GM20000 (cell line): ENCODE measurements at regions not wholly inside any gene's neighbourhood (a gene's known extent, or its start where the extent isn't known, plus 50 kb on each side); places are given as distances from the start of the nearest gene placed in this dataset.

Source experiments
- DNase-seq: peaks from one replicate; pipeline ENCODE4 v3.0.0; 2012; ENCODE audit warnings: low spot score
- TF ChIP-seq, protein P1 (sequence below): IDR thresholded peaks from 2 replicates; pipeline ENCODE4 v1.5.1; 2012; ENCODE audit warnings: mild to moderate bottlenecking, control low read depth; ENCODE audit errors: extremely low read depth, missing control alignments

DNA sequence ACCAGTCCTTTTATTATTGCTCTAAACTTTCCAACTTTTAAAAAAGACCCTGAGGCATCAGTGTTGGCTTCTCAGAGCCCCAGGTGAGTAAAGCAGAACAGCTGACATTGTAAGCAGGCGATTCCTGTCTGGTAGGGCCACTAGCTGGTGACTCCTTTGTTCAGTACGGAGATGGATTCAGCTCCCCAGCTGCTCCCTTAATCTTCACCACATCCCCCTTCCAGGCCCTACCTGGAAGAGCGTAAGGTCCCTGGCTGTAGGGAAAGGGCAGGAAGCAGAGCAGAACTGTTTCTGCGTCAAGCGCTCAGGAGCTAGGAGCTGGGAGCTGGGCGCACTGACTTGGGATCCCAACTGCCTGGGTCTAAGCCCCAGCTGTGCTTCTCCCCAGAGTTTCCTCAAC lies 203.7 kb upstream of the TAS2R1 start:
- DNase-seq, result no peak

DNA sequence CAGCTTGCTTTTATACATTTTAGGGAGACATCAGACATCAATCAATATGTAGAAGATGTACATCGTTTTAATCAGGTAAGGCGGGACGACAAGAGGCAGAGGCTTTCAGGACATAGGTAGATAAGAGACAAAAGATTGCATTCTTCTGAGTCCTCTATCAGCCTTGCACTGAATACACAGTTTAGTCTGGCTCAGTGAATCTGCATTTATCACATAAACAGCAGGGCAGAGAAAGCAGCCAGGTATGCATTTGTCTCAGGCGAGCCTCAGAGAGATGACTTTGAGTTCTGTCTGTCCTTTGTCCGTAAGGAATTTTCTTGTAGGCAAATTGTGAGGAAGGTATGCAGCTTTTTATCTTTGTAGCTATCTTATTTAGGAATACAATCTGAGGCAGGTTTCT lies 202.8 kb upstream of the TAS2R1 start:
- TF ChIP-seq, protein P1, sequence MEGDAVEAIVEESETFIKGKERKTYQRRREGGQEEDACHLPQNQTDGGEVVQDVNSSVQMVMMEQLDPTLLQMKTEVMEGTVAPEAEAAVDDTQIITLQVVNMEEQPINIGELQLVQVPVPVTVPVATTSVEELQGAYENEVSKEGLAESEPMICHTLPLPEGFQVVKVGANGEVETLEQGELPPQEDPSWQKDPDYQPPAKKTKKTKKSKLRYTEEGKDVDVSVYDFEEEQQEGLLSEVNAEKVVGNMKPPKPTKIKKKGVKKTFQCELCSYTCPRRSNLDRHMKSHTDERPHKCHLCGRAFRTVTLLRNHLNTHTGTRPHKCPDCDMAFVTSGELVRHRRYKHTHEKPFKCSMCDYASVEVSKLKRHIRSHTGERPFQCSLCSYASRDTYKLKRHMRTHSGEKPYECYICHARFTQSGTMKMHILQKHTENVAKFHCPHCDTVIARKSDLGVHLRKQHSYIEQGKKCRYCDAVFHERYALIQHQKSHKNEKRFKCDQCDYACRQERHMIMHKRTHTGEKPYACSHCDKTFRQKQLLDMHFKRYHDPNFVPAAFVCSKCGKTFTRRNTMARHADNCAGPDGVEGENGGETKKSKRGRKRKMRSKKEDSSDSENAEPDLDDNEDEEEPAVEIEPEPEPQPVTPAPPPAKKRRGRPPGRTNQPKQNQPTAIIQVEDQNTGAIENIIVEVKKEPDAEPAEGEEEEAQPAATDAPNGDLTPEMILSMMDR, result no peak
- DNase-seq, result no peak

More for the DNA sequence above, 203.7 kb upstream of the TAS2R1 start:
- TF ChIP-seq, protein P1, result no peak

DNA sequence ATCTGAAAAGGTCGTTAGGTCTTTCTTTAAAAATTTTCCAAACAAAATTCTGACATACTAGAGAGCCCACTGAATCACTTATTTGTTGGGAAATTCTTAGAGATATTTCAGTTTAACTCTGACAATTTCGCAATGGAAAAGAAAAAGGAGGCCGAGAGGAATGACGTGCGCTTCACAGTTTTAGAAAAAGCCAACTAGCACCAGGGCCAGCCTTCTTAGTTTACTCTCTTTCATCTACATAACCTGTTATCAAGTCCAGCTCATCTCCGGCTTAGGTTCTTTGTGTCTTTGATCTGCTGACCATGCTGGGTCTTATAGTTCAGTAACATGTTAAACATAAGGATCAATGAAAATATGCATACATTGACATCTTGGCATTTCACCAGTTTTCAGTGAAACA lies 201.7 kb upstream of the TAS2R1 start:
- TF ChIP-seq, protein P1, result no peak
- no peak for DNase-seq

DNA sequence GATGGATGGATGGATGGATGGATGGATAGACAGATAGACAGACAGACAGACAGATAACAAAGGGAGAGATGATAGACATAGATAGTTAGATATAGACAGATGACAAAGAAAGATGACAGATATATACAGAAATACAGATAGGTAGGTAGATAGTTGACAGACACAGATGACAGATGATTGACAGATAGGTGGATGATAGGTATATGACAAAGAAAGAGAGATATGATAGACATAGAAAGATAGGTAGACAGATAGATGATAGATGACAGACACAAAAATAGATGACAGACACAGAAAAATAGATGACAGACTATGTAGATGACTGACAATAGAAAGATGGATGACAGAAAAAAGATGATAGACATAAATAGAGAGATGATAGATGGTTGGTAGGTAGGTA lies 200.0 kb upstream of the TAS2R1 start:
- TF ChIP-seq, protein P1, result no peak
- DNase-seq, result no peak

DNA sequence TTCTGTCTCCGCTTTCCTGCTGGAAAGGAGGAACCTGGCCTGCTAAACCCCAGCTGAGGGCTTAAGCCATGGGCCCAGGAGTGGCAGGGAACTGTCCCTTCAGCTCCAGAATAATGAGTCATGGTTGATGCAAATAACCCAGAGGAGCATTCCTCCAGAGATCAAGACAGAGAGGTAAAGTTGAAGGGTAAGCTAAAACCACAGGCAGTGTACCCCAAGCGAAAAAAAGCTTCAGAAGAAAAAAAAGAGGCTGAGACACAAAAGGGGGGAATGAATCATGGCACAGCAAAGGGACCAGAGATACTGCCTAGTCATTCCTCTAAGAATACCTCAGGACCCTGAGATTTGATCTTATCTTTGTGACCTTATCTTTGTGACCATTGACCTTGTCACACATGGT lies 199.5 kb upstream of the TAS2R1 start:
- DNase-seq, result no peak
- TF ChIP-seq, protein P1, result no peak

DNA sequence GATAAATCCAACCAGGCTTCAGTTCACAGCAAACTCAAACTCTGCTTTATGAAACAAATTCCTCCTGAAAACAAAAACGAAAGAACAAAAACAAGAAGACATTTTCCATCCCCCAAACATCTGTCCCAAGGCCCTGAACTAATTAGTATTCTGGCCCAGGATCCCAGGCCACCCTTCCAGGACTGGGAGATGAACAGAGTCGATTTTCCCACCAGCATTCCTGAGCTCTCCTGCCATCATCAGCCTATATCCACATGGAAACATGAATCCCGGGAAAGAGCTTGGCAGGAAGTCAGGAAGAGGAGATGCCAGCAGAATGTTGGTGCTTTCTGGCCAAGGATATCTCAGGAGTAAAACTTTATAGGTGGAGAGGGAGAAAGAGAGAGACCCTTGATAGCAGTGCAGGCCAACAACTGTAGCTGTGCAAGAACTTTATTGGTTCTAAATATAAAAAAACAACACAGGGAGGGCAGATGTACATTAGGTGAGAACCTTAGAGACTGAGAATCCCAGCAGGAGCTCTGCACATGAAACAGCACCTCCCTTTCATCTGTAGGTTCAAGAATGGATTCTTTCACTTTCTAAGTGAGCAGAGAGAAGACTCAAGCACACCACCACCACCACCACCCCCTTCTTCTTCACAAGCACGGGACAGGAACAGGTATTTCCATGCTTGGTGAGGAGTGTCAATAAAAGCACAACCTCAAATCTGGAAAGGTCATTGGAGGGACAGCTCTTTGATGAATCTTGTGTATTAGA lies 190.7 kb upstream of the TAS2R1 start:
- DNase-seq, result no peak
- TF ChIP-seq, protein P1, result no peak

DNA sequence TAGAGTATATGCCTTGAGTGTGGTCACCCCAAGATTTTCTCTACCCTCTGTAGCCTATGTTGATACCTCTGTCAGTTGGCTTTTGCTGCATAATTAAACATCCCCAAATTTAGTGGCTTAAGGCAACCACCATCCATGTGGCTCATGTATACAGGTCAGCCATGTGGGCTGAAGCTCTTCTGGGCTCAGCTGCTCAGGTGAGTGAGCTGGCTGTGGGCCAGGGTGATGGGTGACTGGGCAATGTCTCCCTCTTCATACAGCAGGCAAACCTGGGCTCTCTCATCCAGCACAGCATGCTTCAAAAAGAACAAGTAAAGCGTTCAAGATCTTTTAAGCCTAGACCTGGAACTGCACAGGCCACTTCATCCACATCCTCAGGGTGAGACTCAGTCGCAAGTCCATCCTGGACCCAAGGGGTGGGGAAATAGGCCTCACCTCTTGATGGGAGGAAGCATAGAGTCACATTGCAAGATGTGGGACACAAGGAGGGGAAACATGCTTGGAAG lies 188.2 kb upstream of the TAS2R1 start:
- TF ChIP-seq, protein P1, result no peak
- DNase-seq, result no peak
